ENCODE measurements at regions not wholly inside any gene's neighbourhood (a gene's known extent, or its start where the extent isn't known, plus 50 kb on each side); places are given as distances from the start of the nearest gene placed in this dataset.
A peak's percentile ranks its signal among the peaks of the same experiment; 100 is the strongest.

GRCh38 chr6:126795161-126795560 lies 323.3 kb upstream of the RSPO3 start:
- no peak overlapping the region for H3K4me3 ChIP-seq (ENCODE audit: low read depth, low read length)
- TF ChIP-seq MAX (IDR thresholded peaks at IDR 0.05; ENCODE audit: low read depth, low read length) (no peak), POLR2A (IDR thresholded peaks at IDR 0.05; ENCODE audit: extremely low read depth, insufficient read length) (no peak), CTCF (IDR thresholded peaks at IDR 0.05; ENCODE audit: low read depth, low read length) (no peak)
- DNase-seq (ENCODE audit: low read depth), result no peak

- no peak overlapping the region for H3K4me3 ChIP-seq (ENCODE audit: low read depth, low read length)
- TF ChIP-seq POLR2A (IDR thresholded peaks at IDR 0.05; ENCODE audit: extremely low read depth, insufficient read length), result no peak
- no peak for TF ChIP-seq MYC (IDR thresholded peaks at IDR 0.05; ENCODE audit: low read depth, low read length)
- TF ChIP-seq MAX (IDR thresholded peaks at IDR 0.05; ENCODE audit: low read depth, low read length), result no peak
- no peak for TF ChIP-seq CTCF (IDR thresholded peaks at IDR 0.05; ENCODE audit: low read depth, low read length)
- no peak for DNase-seq (ENCODE audit: low read depth)
Measured at GRCh38 chr6:126797981-126798380, 320.5 kb upstream of the RSPO3 start.

GRCh38 chr6:126803769-126804168 lies 314.7 kb upstream of the RSPO3 start:
- no peak overlapping the region for H3K4me3 ChIP-seq (ENCODE audit: low read depth, low read length)
- DNase-seq (ENCODE audit: low read depth), result no peak
- TF ChIP-seq CTCF (IDR thresholded peaks at IDR 0.05; ENCODE audit: low read depth, low read length) (no peak), MAX (IDR thresholded peaks at IDR 0.05; ENCODE audit: low read depth, low read length) (no peak), POLR2A (IDR thresholded peaks at IDR 0.05; ENCODE audit: extremely low read depth, insufficient read length) (no peak), MYC (IDR thresholded peaks at IDR 0.05; ENCODE audit: low read depth, low read length) (no peak)

GRCh38 chr6:126804332-126805064 lies 314.0 kb upstream of the RSPO3 start:
- TF ChIP-seq CTCF (IDR thresholded peaks at IDR 0.05; ENCODE audit: low read depth, low read length), result peak; percentile 70
- TF ChIP-seq POLR2A (IDR thresholded peaks at IDR 0.05; ENCODE audit: extremely low read depth, insufficient read length), result no peak
- TF ChIP-seq MAX (IDR thresholded peaks at IDR 0.05; ENCODE audit: low read depth, low read length), result no peak
- no peak for TF ChIP-seq MYC (IDR thresholded peaks at IDR 0.05; ENCODE audit: low read depth, low read length)
- H3K4me3 ChIP-seq (ENCODE audit: low read depth, low read length), result no peak overlapping the region
- DNase-seq (ENCODE audit: low read depth), result peak; percentile 50

GRCh38 chr6:126805861-126806260 lies 312.6 kb upstream of the RSPO3 start:
- no peak for TF ChIP-seq MAX (IDR thresholded peaks at IDR 0.05; ENCODE audit: low read depth, low read length)
- TF ChIP-seq POLR2A (IDR thresholded peaks at IDR 0.05; ENCODE audit: extremely low read depth, insufficient read length), result no peak
- TF ChIP-seq CTCF (IDR thresholded peaks at IDR 0.05; ENCODE audit: low read depth, low read length), result no peak
- no peak for TF ChIP-seq MYC (IDR thresholded peaks at IDR 0.05; ENCODE audit: low read depth, low read length)
- DNase-seq (ENCODE audit: low read depth), result no peak
- no peak overlapping the region for H3K4me3 ChIP-seq (ENCODE audit: low read depth, low read length)

Data from NB4 (cell line).